Omental fat pad (tissue), 3 donors: ENCODE measurements at regions not wholly inside any gene's neighbourhood (a gene's known extent, or its start where the extent isn't known, plus 50 kb on each side); places are given as distances from the start of the nearest gene placed in this dataset.

Experiments used
- ATAC-seq: fragments of 150-250 bp; one replicate; pipeline ENCODE4 v1.9.1; 2016; ENCODE audit warnings: mild to moderate bottlenecking, moderate library complexity; ENCODE audit not compliant: low FRiP score
- DNase-seq: peaks from one replicate; pipeline ENCODE4 v3.0.0-alpha.2; 2019; ENCODE audit warnings: low spot score
- TF ChIP-seq, protein P1 (sequence below), 3 donors: fragments of 450-650 bp; IDR thresholded peaks; one replicate each; pipeline ENCODE4 v1.5.1; 2016 to 2017; ENCODE audit warnings: antibody characterized with exemption in 3 of 3, mild to moderate bottlenecking in 3 of 3, moderate library complexity in 2 of 3

DNA sequence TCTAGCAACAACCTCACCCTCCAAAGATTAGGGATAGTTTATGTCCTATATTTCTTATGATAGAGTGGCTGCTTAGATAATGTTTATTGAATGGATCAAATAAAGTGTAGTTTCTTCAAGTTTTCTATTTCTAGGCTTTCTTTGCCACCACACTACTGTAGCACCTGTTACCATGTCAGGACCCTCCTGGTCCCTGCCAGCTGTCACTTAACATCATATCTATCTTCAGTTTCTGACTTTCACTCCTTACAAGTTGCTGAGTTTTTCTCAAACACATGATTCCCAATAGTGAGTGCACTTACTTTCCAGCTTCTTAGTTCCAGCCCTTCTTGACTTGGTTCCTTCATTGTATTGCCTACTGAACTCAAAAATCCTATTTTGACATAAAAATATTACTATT is 593.9 kb upstream of the PITX2 start:
- DNase-seq: no peak
- ATAC-seq: no peak
- TF ChIP-seq, protein P1, sequence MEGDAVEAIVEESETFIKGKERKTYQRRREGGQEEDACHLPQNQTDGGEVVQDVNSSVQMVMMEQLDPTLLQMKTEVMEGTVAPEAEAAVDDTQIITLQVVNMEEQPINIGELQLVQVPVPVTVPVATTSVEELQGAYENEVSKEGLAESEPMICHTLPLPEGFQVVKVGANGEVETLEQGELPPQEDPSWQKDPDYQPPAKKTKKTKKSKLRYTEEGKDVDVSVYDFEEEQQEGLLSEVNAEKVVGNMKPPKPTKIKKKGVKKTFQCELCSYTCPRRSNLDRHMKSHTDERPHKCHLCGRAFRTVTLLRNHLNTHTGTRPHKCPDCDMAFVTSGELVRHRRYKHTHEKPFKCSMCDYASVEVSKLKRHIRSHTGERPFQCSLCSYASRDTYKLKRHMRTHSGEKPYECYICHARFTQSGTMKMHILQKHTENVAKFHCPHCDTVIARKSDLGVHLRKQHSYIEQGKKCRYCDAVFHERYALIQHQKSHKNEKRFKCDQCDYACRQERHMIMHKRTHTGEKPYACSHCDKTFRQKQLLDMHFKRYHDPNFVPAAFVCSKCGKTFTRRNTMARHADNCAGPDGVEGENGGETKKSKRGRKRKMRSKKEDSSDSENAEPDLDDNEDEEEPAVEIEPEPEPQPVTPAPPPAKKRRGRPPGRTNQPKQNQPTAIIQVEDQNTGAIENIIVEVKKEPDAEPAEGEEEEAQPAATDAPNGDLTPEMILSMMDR (IDR thresholded peaks at IDR 0.05): no peak

DNA sequence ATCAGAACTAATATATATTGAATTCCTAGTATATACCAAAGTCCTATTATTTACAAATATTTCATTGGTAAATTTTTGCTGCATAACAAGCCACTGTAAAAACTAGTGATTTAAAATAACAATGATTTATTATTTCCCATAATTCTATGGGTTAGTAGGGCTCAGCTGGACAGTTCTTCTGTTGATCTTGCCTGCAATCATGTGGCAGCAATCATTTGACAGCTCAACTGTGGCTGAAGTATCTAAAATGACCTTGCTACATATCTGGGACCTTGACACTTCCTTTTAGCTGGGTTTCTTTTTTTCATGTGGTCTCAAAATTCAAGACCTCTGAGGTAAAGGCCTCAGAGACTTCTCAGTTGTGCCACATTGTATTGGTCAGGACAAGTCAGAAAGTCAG is 598.5 kb upstream of the PITX2 start:
- no peak for DNase-seq
- ATAC-seq: no peak
- TF ChIP-seq, protein P1 (IDR thresholded peaks at IDR 0.05): no peak

DNA sequence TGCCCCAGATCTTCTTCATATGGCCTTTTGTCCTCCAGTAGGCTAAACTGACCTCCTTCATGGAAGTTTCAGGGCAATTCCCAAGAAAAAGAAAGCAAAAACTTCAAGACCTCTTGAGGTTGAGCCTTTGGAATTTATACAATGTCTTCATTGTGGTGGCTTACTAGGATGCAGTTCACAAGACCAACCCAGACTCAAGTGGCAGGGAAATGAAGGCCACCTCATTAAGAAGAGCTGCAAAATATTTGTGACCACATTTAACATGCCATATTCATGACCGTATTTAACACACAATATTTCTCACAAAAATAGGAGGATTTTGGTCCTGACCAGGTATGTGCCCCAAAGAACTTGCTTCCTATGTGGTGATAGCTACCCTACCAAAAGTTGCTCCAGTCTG is 605.5 kb upstream of the PITX2 start:
- no peak for ATAC-seq
- no peak for DNase-seq

DNA sequence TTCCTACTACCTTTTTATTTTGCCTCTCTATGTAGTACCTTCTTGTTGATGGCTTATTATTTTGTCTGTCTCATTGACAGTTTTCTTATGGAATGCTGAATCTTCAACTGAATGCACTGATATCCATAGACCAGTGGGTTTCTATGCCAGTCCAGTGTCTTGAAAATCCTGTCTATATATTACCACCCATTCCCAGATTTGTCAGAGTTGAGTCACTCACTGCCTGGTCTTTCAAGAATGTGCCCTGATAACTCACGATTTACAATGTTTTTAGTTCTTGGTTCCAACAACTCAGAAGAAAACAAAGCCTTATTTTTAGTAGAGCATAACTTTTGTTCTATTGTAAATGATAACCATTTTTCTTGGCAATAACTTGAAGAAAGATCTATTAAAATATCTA is 606.0 kb upstream of the PITX2 start:
- DNase-seq: no peak
- no peak for ATAC-seq
- TF ChIP-seq, protein P1 (IDR thresholded peaks at IDR 0.05): no peak

More for the DNA sequence above, 605.5 kb upstream of the PITX2 start:
- TF ChIP-seq, protein P1 (IDR thresholded peaks at IDR 0.05): no peak

DNA sequence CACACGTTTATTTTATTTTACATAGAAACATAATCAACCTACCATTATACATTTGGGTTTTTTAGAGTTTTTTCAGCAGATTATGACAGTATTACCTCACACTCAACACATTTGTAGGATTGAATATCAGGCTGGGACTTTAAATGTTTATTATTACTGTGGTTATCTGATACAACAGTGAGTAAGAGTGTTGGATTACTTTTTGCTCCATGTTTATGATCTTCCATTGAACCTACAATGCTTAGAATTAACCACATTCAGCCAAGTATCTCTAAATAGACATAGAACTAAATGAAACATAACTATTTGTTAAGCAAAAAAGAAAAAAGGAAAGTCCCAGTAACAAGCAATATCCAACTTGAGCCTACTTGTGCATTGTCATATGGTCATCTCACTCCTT is 607.4 kb upstream of the PITX2 start:
- DNase-seq: no peak
- ATAC-seq: no peak
- TF ChIP-seq, protein P1 (IDR thresholded peaks at IDR 0.05): no peak

DNA sequence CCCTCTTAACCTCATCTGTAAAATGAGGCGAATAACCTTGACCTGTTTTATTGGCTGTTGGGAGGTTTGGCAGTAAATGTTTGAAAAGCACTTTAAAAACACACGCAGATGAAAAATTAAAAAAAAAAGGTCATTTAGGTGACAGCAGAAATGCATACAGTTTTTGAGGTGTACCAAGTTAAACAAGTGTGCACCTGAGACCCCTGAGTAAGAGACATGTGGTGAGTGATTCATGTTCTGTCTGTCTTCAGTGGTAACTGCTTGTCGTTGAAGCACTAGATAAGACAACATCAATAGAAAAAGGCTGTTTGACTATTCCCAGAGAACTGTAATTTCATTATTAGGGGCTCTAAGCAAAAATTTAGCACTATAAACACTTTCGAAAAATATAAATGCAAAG is 608.4 kb upstream of the PITX2 start:
- DNase-seq: no peak
- no peak for ATAC-seq
- TF ChIP-seq, protein P1 (IDR thresholded peaks at IDR 0.05): no peak

DNA sequence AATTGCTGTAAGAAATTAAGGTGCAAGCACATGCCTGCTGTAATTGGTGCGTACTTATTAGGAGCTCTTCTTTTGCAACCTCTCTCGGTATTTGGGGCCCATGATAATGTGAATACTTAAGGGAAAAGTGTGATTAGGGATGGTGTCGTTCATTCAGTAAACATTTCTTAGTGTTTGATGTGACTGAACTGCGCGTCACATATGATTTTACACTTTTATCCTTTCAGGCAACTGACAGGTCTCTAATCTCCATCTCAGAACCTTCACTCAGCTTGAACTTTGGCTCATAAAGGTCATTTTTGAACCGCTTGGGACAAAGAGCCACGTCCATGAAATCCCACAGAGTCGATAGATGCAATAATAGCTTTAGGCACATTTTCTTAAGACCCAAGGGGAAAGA is 612.1 kb upstream of the PITX2 start:
- DNase-seq (no peak), ATAC-seq (no peak)
- TF ChIP-seq, protein P1 (IDR thresholded peaks at IDR 0.05): no peak
